ENCODE measurements at regions not wholly inside any gene's neighbourhood (a gene's known extent, or its start where the extent isn't known, plus 50 kb on each side); places are given as distances from the start of the nearest gene placed in this dataset.

DNA sequence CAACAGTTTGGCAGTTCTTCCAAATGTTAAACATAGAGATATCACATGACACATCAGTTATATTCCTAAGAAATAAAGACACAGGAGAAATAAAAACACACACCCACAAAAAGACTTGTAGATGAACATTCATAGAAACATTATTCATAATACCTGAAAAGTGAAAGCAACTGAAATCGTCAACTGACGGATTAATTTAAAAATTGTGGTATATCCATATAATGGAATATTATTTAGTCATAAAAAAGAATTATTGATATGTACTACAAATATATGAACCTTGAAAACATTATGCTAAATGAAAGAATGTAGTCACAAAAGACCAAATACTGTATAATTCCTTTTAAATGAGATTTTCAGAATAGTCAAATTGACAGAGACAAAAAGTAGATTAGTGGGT, 330.2 kb upstream of the CD180 start:
- no peak for TF ChIP-seq POLR2AphosphoS5 (IDR thresholded peaks at IDR 0.05; ENCODE audit: low read depth, low read length)
- no peak for TF ChIP-seq TAF1 (IDR thresholded peaks at IDR 0.05; ENCODE audit: borderline replicate concordance, insufficient read depth, low read length)
- TF ChIP-seq, protein P1, sequence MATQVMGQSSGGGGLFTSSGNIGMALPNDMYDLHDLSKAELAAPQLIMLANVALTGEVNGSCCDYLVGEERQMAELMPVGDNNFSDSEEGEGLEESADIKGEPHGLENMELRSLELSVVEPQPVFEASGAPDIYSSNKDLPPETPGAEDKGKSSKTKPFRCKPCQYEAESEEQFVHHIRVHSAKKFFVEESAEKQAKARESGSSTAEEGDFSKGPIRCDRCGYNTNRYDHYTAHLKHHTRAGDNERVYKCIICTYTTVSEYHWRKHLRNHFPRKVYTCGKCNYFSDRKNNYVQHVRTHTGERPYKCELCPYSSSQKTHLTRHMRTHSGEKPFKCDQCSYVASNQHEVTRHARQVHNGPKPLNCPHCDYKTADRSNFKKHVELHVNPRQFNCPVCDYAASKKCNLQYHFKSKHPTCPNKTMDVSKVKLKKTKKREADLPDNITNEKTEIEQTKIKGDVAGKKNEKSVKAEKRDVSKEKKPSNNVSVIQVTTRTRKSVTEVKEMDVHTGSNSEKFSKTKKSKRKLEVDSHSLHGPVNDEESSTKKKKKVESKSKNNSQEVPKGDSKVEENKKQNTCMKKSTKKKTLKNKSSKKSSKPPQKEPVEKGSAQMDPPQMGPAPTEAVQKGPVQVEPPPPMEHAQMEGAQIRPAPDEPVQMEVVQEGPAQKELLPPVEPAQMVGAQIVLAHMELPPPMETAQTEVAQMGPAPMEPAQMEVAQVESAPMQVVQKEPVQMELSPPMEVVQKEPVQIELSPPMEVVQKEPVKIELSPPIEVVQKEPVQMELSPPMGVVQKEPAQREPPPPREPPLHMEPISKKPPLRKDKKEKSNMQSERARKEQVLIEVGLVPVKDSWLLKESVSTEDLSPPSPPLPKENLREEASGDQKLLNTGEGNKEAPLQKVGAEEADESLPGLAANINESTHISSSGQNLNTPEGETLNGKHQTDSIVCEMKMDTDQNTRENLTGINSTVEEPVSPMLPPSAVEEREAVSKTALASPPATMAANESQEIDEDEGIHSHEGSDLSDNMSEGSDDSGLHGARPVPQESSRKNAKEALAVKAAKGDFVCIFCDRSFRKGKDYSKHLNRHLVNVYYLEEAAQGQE (IDR thresholded peaks at IDR 0.05; ENCODE audit: insufficient read depth in 1 of 2, low read depth in 2 of 2, low read length in 2 of 2), result no peak

Data from PFSK-1 (cell line).